ENCODE measurements at regions not wholly inside any gene's neighbourhood (a gene's known extent, or its start where the extent isn't known, plus 50 kb on each side); places are given as distances from the start of the nearest gene placed in this dataset.

- DNase-seq (ENCODE audit: low read depth, low spot score), result no peak
- no peak overlapping the region for H3K27ac ChIP-seq (ENCODE audit: low read depth, low read length)
- no peak for TF ChIP-seq CTCF (IDR thresholded peaks at IDR 0.05; ENCODE audit: low read depth, low read length)
- H3K27me3 ChIP-seq (ENCODE audit: control insufficient read depth, insufficient read depth, low read length), result no peaks in the 10 kb centered on the region
- H3K9me3 ChIP-seq (ENCODE audit: control insufficient read depth, insufficient read depth, low read length), result no peaks in the 10 kb centered on the region; the same call in 1 of the 2 replicates
- CTCF ChIA-PET, result no interaction called here
- no peak overlapping the region for H3K4me3 ChIP-seq (ENCODE audit: low read depth, low read length)
- POLR2A ChIA-PET, result no interaction called here
Measured at GRCh38 chr12:92002195-92002649, 143.4 kb downstream of the BTG1 start.

- Histone ChIP-seq H3K9me3 (ENCODE audit: control insufficient read depth, insufficient read depth, low read length) (no peaks in the 10 kb centered on the region; the same call in 1 of the 2 replicates), H3K27ac (ENCODE audit: low read depth, low read length) (no peak overlapping the region), H3K4me3 (ENCODE audit: low read depth, low read length) (no peak overlapping the region), H3K27me3 (ENCODE audit: control insufficient read depth, insufficient read depth, low read length) (no peaks in the 10 kb centered on the region)
- no peak for TF ChIP-seq CTCF (IDR thresholded peaks at IDR 0.05; ENCODE audit: low read depth, low read length)
- ChIA-PET POLR2A (no interaction called here), CTCF (no interaction called here)
- DNase-seq (ENCODE audit: low read depth, low spot score), result no peak
Measured at GRCh38 chr12:92000597-92000996, 145.0 kb downstream of the BTG1 start.

- CTCF ChIA-PET, result interaction anchor here (0.6 kb wide), 1 partner anchor 379 kb away, joined by 3 read pairs; no protein-coding TSS in a partner anchor
Measured at GRCh38 chr12:91999823-92000222, 145.8 kb downstream of the BTG1 start.

GRCh38 chr12:91998316-91998715 lies 147.3 kb downstream of the BTG1 start:
- TF ChIP-seq CTCF (IDR thresholded peaks at IDR 0.05; ENCODE audit: low read depth, low read length), result no peak
- ChIA-PET CTCF (no interaction called here), POLR2A (no interaction called here)
- no peaks in the 10 kb centered on the region; the same call in 1 of the 2 replicates for H3K9me3 ChIP-seq (ENCODE audit: control insufficient read depth, insufficient read depth, low read length)
- H3K27me3 ChIP-seq (ENCODE audit: control insufficient read depth, insufficient read depth, low read length), result no peaks in the 10 kb centered on the region
- DNase-seq (ENCODE audit: low read depth, low spot score), result no peak
- H3K27ac ChIP-seq (ENCODE audit: low read depth, low read length), result no peak overlapping the region
- no peak overlapping the region for H3K4me3 ChIP-seq (ENCODE audit: low read depth, low read length)

More at GRCh38 chr12:91999823-92000222, 145.8 kb downstream of the BTG1 start:
- no peaks in the 10 kb centered on the region; the same call in 1 of the 2 replicates for H3K9me3 ChIP-seq (ENCODE audit: control insufficient read depth, insufficient read depth, low read length)
- no peak overlapping the region for H3K27ac ChIP-seq (ENCODE audit: low read depth, low read length)
- POLR2A ChIA-PET, result interaction anchor here (0.6 kb wide), 1 partner anchor 130 kb away, joined by 3 read pairs; no protein-coding TSS in a partner anchor
- DNase-seq (ENCODE audit: low read depth, low spot score), result no peak
- H3K4me3 ChIP-seq (ENCODE audit: low read depth, low read length), result no peak overlapping the region
- no peaks in the 10 kb centered on the region for H3K27me3 ChIP-seq (ENCODE audit: control insufficient read depth, insufficient read depth, low read length)
- TF ChIP-seq CTCF (IDR thresholded peaks at IDR 0.05; ENCODE audit: low read depth, low read length), result no peak

- Histone ChIP-seq H3K27ac (ENCODE audit: low read depth, low read length) (no peak overlapping the region), H3K27me3 (ENCODE audit: control insufficient read depth, insufficient read depth, low read length) (no peaks in the 10 kb centered on the region), H3K4me3 (ENCODE audit: low read depth, low read length) (no peak overlapping the region), H3K9me3 (ENCODE audit: control insufficient read depth, insufficient read depth, low read length) (no peaks in the 10 kb centered on the region; the same call in 1 of the 2 replicates)
- DNase-seq (ENCODE audit: low read depth, low spot score), result no peak
- no peak for TF ChIP-seq CTCF (IDR thresholded peaks at IDR 0.05; ENCODE audit: low read depth, low read length)
- ChIA-PET POLR2A (no interaction called here), CTCF (no interaction called here)
Measured at GRCh38 chr12:91994208-91994797, 151.3 kb downstream of the BTG1 start.

Measured in AG04450 (cell line).